HepG2 (cell line): ENCODE measurements at regions not wholly inside any gene's neighbourhood (a gene's known extent, or its start where the extent isn't known, plus 50 kb on each side); places are given as distances from the start of the nearest gene placed in this dataset.

Experiments
- ATAC-seq: fragments of 200-7000 bp; cut with Tn5 transposase; 3 replicates; pipeline ENCODE4 v1.9.1; 2020; ENCODE audit warnings: mild to moderate bottlenecking, moderate library complexity
- BruUV-seq: library from RNA; stranded (reverse); fragments of 400-500 nt; replicated peaks from 2 replicates; lab custom pipeline; 2021; lab: Mats Ljungman, UMichigan
- CTCF ChIA-PET: fragments of 300-600 bp; formaldehyde crosslinking; extraction: SDS; loops from one replicate; lab custom pipeline; 2021; ENCODE audit warnings: low total read pairs, inconsistent platforms, low intra/inter-chr PET ratio; lab: Yijun Ruan, JAX
- POLR2A ChIA-PET: fragments of 350-600 bp; sonication (Branson Sonifier 250); formaldehyde crosslinking; loops from one replicate; lab custom pipeline; 2020; ENCODE audit warnings: antibody characterized with exemption, inconsistent platforms; lab: Yijun Ruan, JAX
- DNase-seq: peaks from one replicate; pipeline ENCODE4 v3.0.0-alpha.2; 2015; ENCODE audit warnings: low spot score
- FAIRE-seq: peaks from 3 replicates; lab custom pipeline; 2011; peaks lifted over from hg19 to GRCh38; lab: Jason Lieb, UNC
- H2AFZ ChIP-seq: one replicate; pipeline ENCODE4 v1.6.1; 2011; ENCODE audit warnings: low read length, inconsistent platforms
- H3K27ac ChIP-seq: fragments of 300-600 bp; 3 replicates; pipeline ENCODE4 v1.8.0; 2011; ENCODE audit warnings: mixed run types, mild to moderate bottlenecking, mixed read lengths, low read length, inconsistent platforms; ENCODE audit not compliant: insufficient read depth; ENCODE audit errors: extremely low read length
- H3K27me3 ChIP-seq, 2 experiments: fragments of 200-600 bp in 1 of 2; 2 replicates in 1 of 2; 3 replicates in 1 of 2; pipeline versions ENCODE4 v1.6.0 to v1.8.0; 2011; ENCODE audit warnings: low read length in 2 of 2, mild to moderate bottlenecking in 2 of 2, moderate library complexity in 2 of 2, inconsistent platforms in 1 of 2; ENCODE audit not compliant: insufficient read depth in 2 of 2, control insufficient read depth in 1 of 2
- H3K36me3 ChIP-seq, 2 experiments: fragments of 200-600 bp in 1 of 2; replicated peaks in 1 of 2; 2 replicates in 1 of 2; 3 replicates in 1 of 2; pipeline versions ENCODE4 v1.5.1 to v1.8.0; 2011; ENCODE audit warnings: low read length in 2 of 2, inconsistent platforms in 1 of 2; ENCODE audit not compliant: insufficient read depth in 2 of 2, control insufficient read depth in 1 of 2
- H3K4me1 ChIP-seq: 2 replicates; pipeline ENCODE4 v1.5.1; 2012; ENCODE audit warnings: low read length, inconsistent platforms; ENCODE audit not compliant: insufficient read depth
- H3K4me2 ChIP-seq: 2 replicates; pipeline ENCODE4 v1.6.0; 2011; ENCODE audit warnings: low read depth, low read length, inconsistent platforms
- H3K4me3 ChIP-seq, 3 experiments: fragments of 200-600 bp in 1 of 3; sonication (generic), shearing (Covaris generic) in 1 of 3; replicated peaks in 1 of 3; 2 replicates each; pipeline ENCODE4 v1.5.1; 2011 to 2016; ENCODE audit warnings: low read length in 3 of 3, inconsistent platforms in 2 of 3, low read depth in 2 of 3, mild to moderate bottlenecking in 2 of 3, control low read depth in 1 of 3, mixed read lengths in 1 of 3; ENCODE audit not compliant: insufficient read depth in 1 of 3
- H3K79me2 ChIP-seq: one replicate; pipeline ENCODE4 v1.6.1; 2011; ENCODE audit warnings: low read length, inconsistent platforms; ENCODE audit not compliant: insufficient read depth
- H3K9ac ChIP-seq: 2 replicates; pipeline ENCODE4 v1.6.0; 2011; ENCODE audit warnings: mild to moderate bottlenecking, low read depth, low read length, inconsistent platforms; ENCODE audit not compliant: insufficient read depth
- H3K9me3 ChIP-seq: 2 replicates; pipeline ENCODE4 v1.5.1; 2012; ENCODE audit warnings: mild to moderate bottlenecking, low read length
- H4K20me1 ChIP-seq: 2 replicates; pipeline ENCODE4 v1.6.0; 2011; ENCODE audit warnings: inconsistent platforms, mild to moderate bottlenecking, low read length, moderate library complexity; ENCODE audit not compliant: insufficient read depth
- ELK4 ChIP-seq: sonication (generic); formaldehyde crosslinking; IDR thresholded peaks from 2 replicates; pipeline ENCODE4 v1.9.0; 2021; ENCODE audit warnings: missing genetic modification reagents, borderline replicate concordance
- HNRNPUL1 ChIP-seq: fragments of 200-400 bp; formaldehyde crosslinking; IDR thresholded peaks from 2 replicates; pipeline ENCODE4 v1.6.1; 2017; ENCODE audit warnings: low read depth, mild to moderate bottlenecking, low read length, moderate library complexity
- IKZF1 ChIP-seq: fragments of 450-650 bp; IDR thresholded peaks from 2 replicates; pipeline ENCODE4 v1.7.1; 2016
- MAFG ChIP-seq: sonication (generic); formaldehyde crosslinking; IDR thresholded peaks from 2 replicates; pipeline ENCODE4 v1.5.1; 2020; ENCODE audit warnings: mild to moderate bottlenecking, missing genetic modification reagents
- MYNN ChIP-seq: sonication (generic); formaldehyde crosslinking; IDR thresholded peaks from 2 replicates; pipeline ENCODE4 v1.4.0; 2020; ENCODE audit warnings: mild to moderate bottlenecking, low read depth, missing genetic modification reagents
- PAWR ChIP-seq: sonication (generic); formaldehyde crosslinking; IDR thresholded peaks from 2 replicates; pipeline ENCODE4 v1.4.0; 2020; ENCODE audit warnings: missing genetic modification reagents, mild to moderate bottlenecking, borderline replicate concordance
- RNF2 ChIP-seq: fragments of 450-650 bp; conservative IDR thresholded peaks from 2 replicates; pipeline ENCODE4 v1.6.1; 2016; ENCODE audit warnings: low read depth
- SNAPC4 ChIP-seq: sonication (generic); formaldehyde crosslinking; IDR thresholded peaks from 2 replicates; pipeline ENCODE4 v1.4.0; 2020; ENCODE audit warnings: mild to moderate bottlenecking, missing genetic modification reagents
- ZBTB39 ChIP-seq: sonication (generic); formaldehyde crosslinking; IDR thresholded peaks from 2 replicates; pipeline ENCODE4 v1.5.0; 2020; ENCODE audit warnings: missing genetic modification reagents
- ZNF713 ChIP-seq: sonication (generic); formaldehyde crosslinking; IDR thresholded peaks from 2 replicates; pipeline ENCODE4 v1.4.0; 2020; ENCODE audit warnings: mild to moderate bottlenecking, missing genetic modification reagents
- WGBS: methylation state at CpG from one replicate; pipeline ENCODE4 v1.1.6; 2017; ENCODE audit warnings: low lambda C conversion rate; 5-methylcytosine and 5-hydroxymethylcytosine counted together
- in situ Hi-C: cut with HindIII; loops from 2 replicates; pipeline ENCODE4 v1.10.0; 2017; ENCODE audit warnings: low pct_unique_long_range_greater_than_20kb; ENCODE audit not compliant: extremely low pct_ligation_motif_present
- intact Hi-C: fragments of 100-400 bp; cut with micrococcal nuclease; formaldehyde crosslinking; loops from one replicate; pipeline ENCODE4 v1.10.0; 2022; ENCODE audit not compliant: unreplicated experiment
- TF ChIP-seq, protein P1 (sequence below): sonication (generic); formaldehyde crosslinking; IDR thresholded peaks from 2 replicates; pipeline ENCODE4 v1.8.0; 2022; ENCODE audit warnings: mild to moderate bottlenecking, missing genetic modification reagents, moderate library complexity

- ChIA-PET CTCF (no interaction called here), POLR2A (no interaction called here)
- no peak overlapping the region for H3K27ac ChIP-seq
- peaks cover 8% of the 10 kb centered on the region; the same call in 1 of the 2 replicates for H3K4me1 ChIP-seq
- H4K20me1 ChIP-seq: peaks cover 7% of the 10 kb centered on the region; the same call in 1 of the 2 replicates
- DNase-seq (no peak), FAIRE-seq (no peak), ATAC-seq (no peak)
- H3K27me3 ChIP-seq: peaks cover 4 to 19% of the 10 kb centered on the region in 2 experiments; a peak in 4 of 5 replicates
- no TSS peak for BruUV-seq
- no peak overlapping the region for H3K4me3 ChIP-seq
- no peak overlapping the region for H2AFZ ChIP-seq
- TF ChIP-seq ELK4 (CRISPR knock-in tag): no peak
- no peak for TF ChIP-seq HNRNPUL1
- TF ChIP-seq SNAPC4 (CRISPR knock-in tag): no peak
- no peak for TF ChIP-seq IKZF1
- TF ChIP-seq MYNN (CRISPR knock-in tag): no peak
- TF ChIP-seq ZNF713 (CRISPR knock-in tag): no peak
- no peak for TF ChIP-seq MAFG (CRISPR knock-in tag)
- TF ChIP-seq, protein P1, sequence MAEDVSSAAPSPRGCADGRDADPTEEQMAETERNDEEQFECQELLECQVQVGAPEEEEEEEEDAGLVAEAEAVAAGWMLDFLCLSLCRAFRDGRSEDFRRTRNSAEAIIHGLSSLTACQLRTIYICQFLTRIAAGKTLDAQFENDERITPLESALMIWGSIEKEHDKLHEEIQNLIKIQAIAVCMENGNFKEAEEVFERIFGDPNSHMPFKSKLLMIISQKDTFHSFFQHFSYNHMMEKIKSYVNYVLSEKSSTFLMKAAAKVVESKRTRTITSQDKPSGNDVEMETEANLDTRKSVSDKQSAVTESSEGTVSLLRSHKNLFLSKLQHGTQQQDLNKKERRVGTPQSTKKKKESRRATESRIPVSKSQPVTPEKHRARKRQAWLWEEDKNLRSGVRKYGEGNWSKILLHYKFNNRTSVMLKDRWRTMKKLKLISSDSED (CRISPR knock-in tag): no peak
- TF ChIP-seq PAWR (CRISPR knock-in tag): no peak
- TF ChIP-seq ZBTB39 (CRISPR knock-in tag): no peak
- no peak for TF ChIP-seq RNF2
- no peak overlapping the region for H3K9ac ChIP-seq
- WGBS: 82% methylated on average over 5 of the region's 6 CpGs
- H3K79me2 ChIP-seq: no peaks in the 10 kb centered on the region
- no peaks in the 10 kb centered on the region for H3K9me3 ChIP-seq
- in situ Hi-C loops: no loop called here
- H3K36me3 ChIP-seq: no peaks in the 10 kb centered on the region
- intact Hi-C loops: no loop called here
- H3K4me2 ChIP-seq: no peak overlapping the region
Measured at GRCh38 chr15:70249616-70250015, 151.9 kb upstream of the TLE3 start.
